H1 (cell line): ENCODE measurements at regions not wholly inside any gene's neighbourhood (a gene's known extent, or its start where the extent isn't known, plus 50 kb on each side); places are given as distances from the start of the nearest gene placed in this dataset.
A peak's percentile ranks its signal among the peaks of the same experiment; 100 is the strongest.

ENCODE experiments used
- CTCF ChIA-PET: fragments of 300-600 bp; sonication (Branson Sonifier 250); formaldehyde crosslinking; loops from one replicate; lab custom pipeline; 2021; ENCODE audit not compliant: partially characterized antibody; lab: Charles Lee
- POLR2A ChIA-PET: fragments of 300-600 bp; sonication (Branson Sonifier 250); formaldehyde crosslinking; loops from one replicate; lab custom pipeline; 2021; ENCODE audit warnings: inconsistent platforms; ENCODE audit not compliant: partially characterized antibody; lab: Charles Lee
- DNase-seq, 2 experiments: peaks; one replicate each; pipeline versions ENCODE4 v3.0.0 to v3.0.0-alpha.2; 2010 to 2022; ENCODE audit warnings: low spot score in 2 of 2, low read depth in 1 of 2, mixed read lengths in 1 of 2
- FAIRE-seq: peaks from 2 replicates; lab custom pipeline; 2011; peaks lifted over from hg19 to GRCh38; lab: Jason Lieb, UNC
- H2AFZ ChIP-seq: 2 replicates; pipeline ENCODE4 v1.8.1; 2012; ENCODE audit warnings: low read length, inconsistent platforms
- H2AK5ac ChIP-seq: 2 replicates; pipeline ENCODE4 v1.6.1; 2013; ENCODE audit warnings: low read depth, low read length
- H2BK120ac ChIP-seq: replicated peaks from 2 replicates; pipeline ENCODE3; 2013; ENCODE audit warnings: low read depth, low read length, inconsistent platforms
- H2BK12ac ChIP-seq: 2 replicates; pipeline ENCODE4 v1.6.1; 2013; ENCODE audit warnings: low read depth, low read length
- H2BK15ac ChIP-seq: 2 replicates; pipeline ENCODE4 v1.6.1; 2013; ENCODE audit warnings: low read length
- H2BK20ac ChIP-seq: 2 replicates; pipeline ENCODE4 v1.6.1; 2013; ENCODE audit warnings: low read length
- H2BK5ac ChIP-seq: 2 replicates; pipeline ENCODE4 v1.6.1; 2013; ENCODE audit warnings: low read depth, low read length
- H3K14ac ChIP-seq: 2 replicates; pipeline ENCODE4 v1.6.1; 2013; ENCODE audit warnings: inconsistent platforms; ENCODE audit not compliant: insufficient read length
- H3K18ac ChIP-seq: 2 replicates; pipeline ENCODE4 v1.6.1; 2013; ENCODE audit warnings: low read length; ENCODE audit errors: extremely low read depth
- H3K23ac ChIP-seq: 2 replicates; pipeline ENCODE4 v1.6.1; 2013; ENCODE audit warnings: inconsistent platforms; ENCODE audit not compliant: insufficient read length
- H3K23me2 ChIP-seq: 2 replicates; pipeline ENCODE4 v1.6.1; 2013; ENCODE audit warnings: low read depth, low read length
- H3K27ac ChIP-seq: 2 replicates; pipeline ENCODE4 v1.6.1; 2011; ENCODE audit warnings: low read depth, low read length, inconsistent platforms
- H3K27me3 ChIP-seq, 4 experiments: replicated peaks in 1 of 4; 1 replicate in 1 of 4; 2 replicates in 3 of 4; pipeline versions ENCODE4 v1.6.1 to v1.8.1; 2011 to 2013; ENCODE audit warnings: low read length in 3 of 4, mild to moderate bottlenecking in 3 of 4, inconsistent platforms in 2 of 4, mixed read lengths in 2 of 4, moderate library complexity in 1 of 4; ENCODE audit not compliant: control insufficient read depth in 3 of 4, insufficient read depth in 3 of 4; ENCODE audit errors: extremely low read depth in 1 of 4
- H3K36me3 ChIP-seq, 4 experiments: 2 replicates each; pipeline versions ENCODE4 v1.6.1 to v1.8.1; 2011 to 2013; ENCODE audit warnings: mild to moderate bottlenecking in 4 of 4, low read length in 3 of 4, moderate library complexity in 2 of 4, control low read depth in 1 of 4, inconsistent platforms in 1 of 4; ENCODE audit not compliant: insufficient read depth in 4 of 4, control insufficient read depth in 2 of 4
- H3K4ac ChIP-seq: replicated peaks from 2 replicates; pipeline ENCODE3; 2013; ENCODE audit warnings: low read length, low read depth, mixed read lengths, inconsistent platforms; ENCODE audit not compliant: insufficient read length
- H3K4me1 ChIP-seq, 4 experiments: replicated peaks in 1 of 4; 1 replicate in 1 of 4; 2 replicates in 3 of 4; pipeline versions ENCODE4 v1.6.1 to v1.8.1; 2011 to 2013; ENCODE audit warnings: low read length in 3 of 4, inconsistent platforms in 2 of 4, mixed read lengths in 1 of 4; ENCODE audit not compliant: insufficient read depth in 4 of 4, control insufficient read depth in 3 of 4
- H3K4me2 ChIP-seq, 2 experiments: 2 replicates each; pipeline versions ENCODE4 v1.6.1 to v1.8.1; 2011 to 2013; ENCODE audit warnings: low read depth in 2 of 2, low read length in 2 of 2, control low read depth in 1 of 2, inconsistent platforms in 1 of 2, mild to moderate bottlenecking in 1 of 2; ENCODE audit not compliant: insufficient read depth in 1 of 2
- H3K4me3 ChIP-seq, 4 experiments: fragments of 200-600, 300-600 bp in 1 of 4; sonication (generic), shearing (Covaris generic), sonication (Bioruptor Twin) in 1 of 4; 2 replicates each; pipeline versions ENCODE4 v1.5.1 to v1.8.1; 2011 to 2016; ENCODE audit warnings: low read length in 4 of 4, low read depth in 3 of 4, control low read depth in 2 of 4, inconsistent platforms in 2 of 4, mild to moderate bottlenecking in 2 of 4, mixed read lengths in 1 of 4, moderate library complexity in 1 of 4; ENCODE audit not compliant: insufficient read depth in 2 of 4; ENCODE audit errors: extremely low read depth in 1 of 4
- H3K56ac ChIP-seq: replicated peaks from 2 replicates; pipeline ENCODE3; 2013; ENCODE audit warnings: low read depth, mild to moderate bottlenecking, mixed read lengths, low read length, inconsistent platforms; ENCODE audit not compliant: insufficient read length
- H3K79me1 ChIP-seq: 2 replicates; pipeline ENCODE4 v1.6.1; 2013; ENCODE audit warnings: low read depth, low read length, control low read depth
- H3K79me2 ChIP-seq, 2 experiments: 2 replicates each; pipeline versions ENCODE4 v1.6.1 to v1.8.1; 2012 to 2013; ENCODE audit warnings: low read length in 2 of 2, mild to moderate bottlenecking in 2 of 2, inconsistent platforms in 1 of 2; ENCODE audit not compliant: insufficient read depth in 2 of 2, control insufficient read depth in 1 of 2
- H3K9ac ChIP-seq, 4 experiments: replicated peaks in 1 of 4; 1 replicate in 1 of 4; 2 replicates in 3 of 4; pipeline versions ENCODE4 v1.6.1 to v1.8.1; 2011 to 2013; ENCODE audit warnings: low read depth in 3 of 4, low read length in 3 of 4, control low read depth in 2 of 4, mild to moderate bottlenecking in 2 of 4, moderate library complexity in 2 of 4, inconsistent platforms in 1 of 4; ENCODE audit errors: extremely low read depth in 1 of 4
- H3K9me3 ChIP-seq, 2 experiments: 2 replicates each; pipeline versions ENCODE4 v1.6.1 to v1.8.1; 2012 to 2013; ENCODE audit warnings: mild to moderate bottlenecking in 2 of 2, moderate library complexity in 2 of 2, control low read depth in 1 of 2, inconsistent platforms in 1 of 2, low read depth in 1 of 2, low read length in 1 of 2, mixed read lengths in 1 of 2; ENCODE audit not compliant: insufficient read depth in 2 of 2
- H4K20me1 ChIP-seq, 2 experiments: replicated peaks in 1 of 2; 2 replicates each; pipeline versions ENCODE3 to v1.8.1; 2011 to 2013; ENCODE audit warnings: inconsistent platforms in 2 of 2, low read length in 2 of 2, mild to moderate bottlenecking in 1 of 2; ENCODE audit not compliant: insufficient read depth in 2 of 2, control insufficient read depth in 1 of 2
- H4K5ac ChIP-seq: 2 replicates; pipeline ENCODE4 v1.6.1; 2013; ENCODE audit warnings: low read length, low read depth, mixed read lengths, inconsistent platforms; ENCODE audit not compliant: insufficient read length
- H4K8ac ChIP-seq: 2 replicates; pipeline ENCODE4 v1.8.0; 2013; ENCODE audit warnings: mild to moderate bottlenecking, moderate library complexity, low read length, inconsistent platforms; ENCODE audit not compliant: insufficient read depth; ENCODE audit errors: extremely low read depth
- H4K91ac ChIP-seq: replicated peaks from 2 replicates; pipeline ENCODE3; 2013; ENCODE audit warnings: low read length, mixed read lengths, inconsistent platforms; ENCODE audit not compliant: insufficient read length
- BCL11A ChIP-seq, 2 experiments: IDR thresholded peaks; one replicate each; pipeline ENCODE4 v1.6.1; 2011; ENCODE audit warnings: low read depth in 2 of 2, low read length in 2 of 2, mild to moderate bottlenecking in 2 of 2
- CEBPB ChIP-seq: IDR thresholded peaks from 2 replicates; pipeline ENCODE4 v1.6.1; 2012; ENCODE audit warnings: low read depth, low read length
- RFX5 ChIP-seq: IDR thresholded peaks from 2 replicates; pipeline ENCODE4 v1.6.1; 2011; ENCODE audit warnings: low read depth, low read length, improper control_type of control experiment, borderline replicate concordance
- SP2 ChIP-seq: IDR thresholded peaks from 2 replicates; pipeline ENCODE4 v1.6.1; 2012; ENCODE audit warnings: mild to moderate bottlenecking, low read length, inconsistent platforms
- SUZ12 ChIP-seq: fragments of 200-600 bp; sonication (generic); IDR thresholded peaks from 2 replicates; pipeline ENCODE4 v1.6.1; 2012; ENCODE audit warnings: mild to moderate bottlenecking, inconsistent platforms, low read length, moderate library complexity, mixed read lengths
- TCF12 ChIP-seq: IDR thresholded peaks from 2 replicates; pipeline ENCODE4 v1.6.1; 2011; ENCODE audit warnings: low read depth, mild to moderate bottlenecking, low read length
- WGBS, 2 experiments: shearing (Covaris generic) in 1 of 2; methylation state at CpG; one replicate each; pipeline versions ENCODE4 v1.1.6 to v1.1.7; 2013 to 2015; ENCODE audit warnings: low lambda C conversion rate in 2 of 2, mixed read lengths in 2 of 2, inconsistent platforms in 1 of 2, low coverage in 1 of 2, missing lambda C conversion rate in 1 of 2; ENCODE audit not compliant: insufficient replicate concordance in 2 of 2, insufficient coverage in 1 of 2, insufficient read length in 1 of 2; ENCODE audit errors: extremely low coverage in 1 of 2, missing lambda C conversion rate in 1 of 2; 5-methylcytosine and 5-hydroxymethylcytosine counted together

DNA sequence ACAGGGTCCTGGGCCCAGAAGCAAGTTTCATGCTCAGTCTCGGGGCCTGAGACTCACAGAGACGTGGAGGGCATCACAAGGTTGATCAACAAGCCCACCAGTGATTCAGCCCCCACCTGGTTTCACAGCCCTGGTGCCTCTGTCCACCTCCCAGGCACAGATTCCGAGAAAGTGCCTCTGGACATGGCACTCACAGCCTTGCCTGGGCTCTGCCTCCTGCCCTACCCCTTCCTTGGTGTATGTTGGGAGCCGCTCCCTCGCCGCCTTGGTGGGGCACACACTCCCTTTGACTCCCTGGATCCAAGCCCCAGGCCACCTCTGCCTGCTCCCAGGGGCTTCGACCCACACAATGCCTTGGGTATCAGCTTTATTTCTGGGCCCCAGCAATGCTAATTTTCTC is 200.8 kb upstream of the PPP2R2D start:
- H3K4me3 ChIP-seq: no peak overlapping the region
- no peak overlapping the region for H4K8ac ChIP-seq
- H4K5ac ChIP-seq: no peak overlapping the region
- no peak overlapping the region for H2BK15ac ChIP-seq
- H2BK5ac ChIP-seq: no peak overlapping the region
- no peak overlapping the region for H3K14ac ChIP-seq
- H3K18ac ChIP-seq: no peak overlapping the region
- H2BK20ac ChIP-seq: no peak overlapping the region
- no peaks in the 10 kb centered on the region; a peak in 1 of 7 replicates for H3K4me1 ChIP-seq
- H3K4ac ChIP-seq: no peak overlapping the region
- no peak overlapping the region for H3K23ac ChIP-seq
- no peaks in the 10 kb centered on the region for H3K27me3 ChIP-seq
- peak overlapping the region; percentile 55; the same call in 1 of the 2 replicates for H2AK5ac ChIP-seq
- H3K9ac ChIP-seq: no peak overlapping the region
- H3K36me3 ChIP-seq: no peaks in the 10 kb centered on the region
- POLR2A ChIA-PET: no interaction called here
- H2BK120ac ChIP-seq: no peak overlapping the region
- H3K23me2 ChIP-seq: no peaks in the 10 kb centered on the region
- DNase-seq (no peak), FAIRE-seq (no peak)
- no peak overlapping the region for H4K91ac ChIP-seq
- no peak overlapping the region for H3K4me2 ChIP-seq
- H3K79me1 ChIP-seq: no peaks in the 10 kb centered on the region
- no peaks in the 10 kb centered on the region for H4K20me1 ChIP-seq
- H3K79me2 ChIP-seq: no peaks in the 10 kb centered on the region
- CTCF ChIA-PET: no interaction called here
- no peak overlapping the region for H3K27ac ChIP-seq
- no peaks in the 10 kb centered on the region for H3K9me3 ChIP-seq
- H2BK12ac ChIP-seq: no peak overlapping the region
- no peak overlapping the region for H3K56ac ChIP-seq
- 96% methylated on average over 7 of the region's 7 CpGs; no CpG with 5 or more reads in 1 of the 2 experiments for WGBS, 2 experiments
- no peak overlapping the region for H2AFZ ChIP-seq
- no peak for TF ChIP-seq SP2
- no peak for TF ChIP-seq TCF12
- TF ChIP-seq SUZ12: no peak
- TF ChIP-seq CEBPB: no peak
- no peak for TF ChIP-seq RFX5
- no peak for TF ChIP-seq BCL11A (IDR thresholded peaks at IDR 0.05; ENCODE audit: low read depth in 2 of 2, low read length in 2 of 2)
